Colonic mucosa (tissue), 4 donors: ENCODE measurements at regions not wholly inside any gene's neighbourhood (a gene's known extent, or its start where the extent isn't known, plus 50 kb on each side); places are given as distances from the start of the nearest gene placed in this dataset.
"Not testable (repeated sequence)": the region's sequence is repeated elsewhere in the genome, so short reads cannot be mapped to it uniquely, and the experiment has no call there.

Experiments
- DNase-seq: peaks from one replicate; pipeline ENCODE4 v3.0.0-alpha.2; 2020
- H3K27ac ChIP-seq: fragments of 200-600 bp; one replicate; pipeline ENCODE4 v1.8.0; 2021
- H3K27me3 ChIP-seq: fragments of 200-600 bp; one replicate; pipeline ENCODE4 v1.8.0; 2021
- H3K36me3 ChIP-seq: fragments of 200-600 bp; one replicate; pipeline ENCODE4 v1.8.0; 2021
- H3K4me1 ChIP-seq: fragments of 200-600 bp; one replicate; pipeline ENCODE4 v1.8.0; 2021; ENCODE audit warnings: mild to moderate bottlenecking
- H3K4me3 ChIP-seq: fragments of 200-600 bp; one replicate; pipeline ENCODE4 v1.8.0; 2021
- H3K9ac ChIP-seq, 2 donors: one replicate each; pipeline ENCODE4 v1.7.0; 2013; ENCODE audit warnings: control low read depth in 2 of 2, low read depth in 2 of 2, low read length in 2 of 2
- H3K9me3 ChIP-seq: fragments of 200-600 bp; one replicate; pipeline ENCODE4 v1.8.0; 2021
- intact Hi-C: fragments of 100-400 bp; cut with DNase I; formaldehyde crosslinking; loops from one replicate; pipeline ENCODE4 v1.14.1; 2022
- TF ChIP-seq, protein P1 (sequence below): fragments of 200-600 bp; IDR thresholded peaks from one replicate; pipeline ENCODE4 v1.8.0; 2022; ENCODE audit warnings: antibody characterized with exemption, mild to moderate bottlenecking
- donor health status: healthy.
- donor health status: DM: no; HTN: no; CAD: no.
- donor health status: DM: no; HTN: no; CAD: no.

DNA sequence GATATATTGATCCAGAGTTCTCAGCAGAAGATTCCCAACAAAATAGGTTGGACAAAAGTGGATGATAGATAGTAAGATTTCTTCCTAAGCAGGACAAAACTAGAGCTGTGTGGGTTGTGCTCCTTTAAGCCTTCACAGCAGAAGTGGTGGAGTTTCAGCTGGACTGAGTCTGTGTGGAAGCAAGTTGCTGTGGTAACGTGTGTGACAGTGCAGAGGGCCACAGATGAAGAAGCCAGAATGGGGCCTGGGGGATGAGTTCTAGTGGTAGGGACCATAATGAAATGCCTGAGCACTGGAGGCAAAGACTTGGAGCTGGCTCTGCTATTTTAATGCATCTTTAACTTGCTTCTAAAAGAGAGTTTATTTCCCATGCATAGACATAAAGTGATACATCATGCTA, 238.7 kb upstream of the POGK start:
- TF ChIP-seq, protein P1, sequence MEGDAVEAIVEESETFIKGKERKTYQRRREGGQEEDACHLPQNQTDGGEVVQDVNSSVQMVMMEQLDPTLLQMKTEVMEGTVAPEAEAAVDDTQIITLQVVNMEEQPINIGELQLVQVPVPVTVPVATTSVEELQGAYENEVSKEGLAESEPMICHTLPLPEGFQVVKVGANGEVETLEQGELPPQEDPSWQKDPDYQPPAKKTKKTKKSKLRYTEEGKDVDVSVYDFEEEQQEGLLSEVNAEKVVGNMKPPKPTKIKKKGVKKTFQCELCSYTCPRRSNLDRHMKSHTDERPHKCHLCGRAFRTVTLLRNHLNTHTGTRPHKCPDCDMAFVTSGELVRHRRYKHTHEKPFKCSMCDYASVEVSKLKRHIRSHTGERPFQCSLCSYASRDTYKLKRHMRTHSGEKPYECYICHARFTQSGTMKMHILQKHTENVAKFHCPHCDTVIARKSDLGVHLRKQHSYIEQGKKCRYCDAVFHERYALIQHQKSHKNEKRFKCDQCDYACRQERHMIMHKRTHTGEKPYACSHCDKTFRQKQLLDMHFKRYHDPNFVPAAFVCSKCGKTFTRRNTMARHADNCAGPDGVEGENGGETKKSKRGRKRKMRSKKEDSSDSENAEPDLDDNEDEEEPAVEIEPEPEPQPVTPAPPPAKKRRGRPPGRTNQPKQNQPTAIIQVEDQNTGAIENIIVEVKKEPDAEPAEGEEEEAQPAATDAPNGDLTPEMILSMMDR: no peak
- H3K4me1 ChIP-seq: no peaks in the 10 kb centered on the region
- no peaks in the 10 kb centered on the region for H3K27me3 ChIP-seq
- intact Hi-C loops: no loop called here
- no peak overlapping the region for H3K4me3 ChIP-seq
- no peaks in the 10 kb centered on the region for H3K9me3 ChIP-seq
- H3K36me3 ChIP-seq: no peaks in the 10 kb centered on the region
- DNase-seq: no peak
- H3K27ac ChIP-seq: no peak overlapping the region
- no peak overlapping the region for H3K9ac ChIP-seq

DNA sequence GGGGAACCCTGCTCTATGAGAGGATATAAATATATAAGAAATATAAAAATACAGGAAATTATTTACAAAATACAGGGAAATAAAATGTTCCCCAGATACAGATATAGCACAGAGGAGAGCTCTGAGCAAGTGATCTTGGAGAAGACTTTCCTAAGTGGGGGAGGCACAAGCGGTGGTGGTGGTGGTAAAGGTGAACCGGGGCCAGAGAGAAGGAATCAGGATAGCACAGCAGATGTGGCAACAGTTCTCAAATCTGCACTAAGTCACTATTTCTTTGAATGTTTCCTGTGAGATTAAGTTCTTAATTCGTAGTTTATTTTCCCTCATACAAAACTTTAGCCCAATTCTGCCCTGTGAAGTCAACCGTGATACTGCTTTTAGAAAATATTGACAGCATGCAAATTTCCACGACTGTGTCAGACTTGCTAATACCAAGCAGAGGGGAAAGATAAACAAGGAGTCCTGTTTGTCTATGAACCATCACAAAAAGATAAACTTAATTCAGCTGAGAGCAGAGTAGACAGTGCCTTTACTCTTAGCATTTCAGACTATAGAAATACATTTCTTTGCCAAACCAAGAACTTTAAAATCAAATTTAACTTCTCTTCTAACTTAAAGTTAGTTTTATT, 237.5 kb upstream of the POGK start:
- DNase-seq: no peak

DNA sequence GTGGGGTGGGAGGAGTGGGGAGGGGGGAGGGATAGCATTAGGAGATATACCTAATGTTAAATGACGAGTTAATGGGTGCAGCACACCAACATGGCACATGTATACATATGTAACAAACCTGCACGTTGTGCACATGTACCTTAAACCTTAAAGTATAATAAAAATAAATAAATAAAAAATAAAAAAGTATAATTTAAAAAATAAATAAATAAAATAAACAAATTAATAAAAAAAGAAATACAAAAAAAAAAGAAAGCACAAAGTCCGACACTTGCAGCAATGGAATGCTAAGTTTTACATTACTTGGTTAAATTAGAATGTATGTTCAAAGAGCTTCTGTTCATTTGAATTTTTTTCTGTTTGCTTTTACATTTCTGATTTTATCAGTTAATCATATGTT, 236.5 kb upstream of the POGK start:
- H3K9me3 ChIP-seq, H3K36me3 ChIP-seq, H3K27ac ChIP-seq, H3K27me3 ChIP-seq, H3K4me3 ChIP-seq, intact Hi-C loops, H3K9ac ChIP-seq, DNase-seq, H3K4me1 ChIP-seq: not testable (repeated sequence)

More for the DNA sequence above, 237.5 kb upstream of the POGK start:
- TF ChIP-seq, protein P1: no peak
- H3K4me1 ChIP-seq: no peaks in the 10 kb centered on the region
- no peak overlapping the region for H3K27ac ChIP-seq
- no peaks in the 10 kb centered on the region for H3K36me3 ChIP-seq
- H3K9me3 ChIP-seq: no peaks in the 10 kb centered on the region
- H3K9ac ChIP-seq: no peak overlapping the region
- intact Hi-C loops: no loop called here
- H3K4me3 ChIP-seq: no peak overlapping the region
- no peaks in the 10 kb centered on the region for H3K27me3 ChIP-seq

DNA sequence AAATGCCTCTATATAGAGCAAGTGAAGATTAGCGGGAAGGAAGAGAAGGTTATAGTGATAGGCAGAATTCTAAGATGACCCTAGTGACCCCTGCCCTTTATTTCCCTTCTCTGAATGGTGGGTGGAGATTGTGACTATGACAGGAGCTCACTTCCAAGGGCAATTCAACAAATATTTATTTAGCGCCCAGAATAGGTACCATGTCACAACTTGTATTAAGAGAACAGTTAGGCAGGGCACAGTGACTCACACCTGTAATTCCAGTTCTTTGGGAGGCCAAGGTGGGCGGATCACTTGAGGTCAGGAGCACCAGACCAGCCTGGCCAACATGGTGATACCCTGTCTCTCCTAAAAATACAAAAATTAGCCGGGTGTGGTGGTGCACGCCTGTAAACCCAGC, 236.0 kb upstream of the POGK start:
- no peak overlapping the region for H3K27ac ChIP-seq
- TF ChIP-seq, protein P1: no peak
- no peaks in the 10 kb centered on the region for H3K9me3 ChIP-seq
- no peaks in the 10 kb centered on the region for H3K36me3 ChIP-seq
- H3K4me1 ChIP-seq: no peaks in the 10 kb centered on the region
- intact Hi-C loops: no loop called here
- no peak overlapping the region for H3K4me3 ChIP-seq
- no peak overlapping the region for H3K9ac ChIP-seq
- H3K27me3 ChIP-seq: no peaks in the 10 kb centered on the region
- DNase-seq: no peak

DNA sequence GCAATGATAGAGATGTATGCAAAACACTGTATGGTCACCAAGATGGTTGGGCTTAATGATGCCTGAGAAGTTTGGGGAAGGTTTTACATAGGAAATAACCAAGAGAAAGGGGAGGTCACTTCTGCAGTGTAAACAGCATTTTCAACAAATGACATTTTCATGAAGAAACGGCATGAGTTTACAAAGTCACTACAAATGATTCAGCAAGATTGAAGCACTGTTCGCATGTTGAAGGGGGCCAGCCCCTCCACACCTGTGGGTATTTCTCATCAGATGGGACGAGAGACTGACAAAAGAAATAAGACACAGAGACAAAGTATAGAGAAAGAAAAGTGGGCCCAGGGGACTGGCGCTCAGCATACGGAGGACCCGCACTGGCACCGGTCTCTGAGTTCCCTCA, 234.1 kb upstream of the POGK start:
- no peak overlapping the region for H3K4me3 ChIP-seq
- TF ChIP-seq, protein P1: no peak
- H3K27me3 ChIP-seq: no peaks in the 10 kb centered on the region
- intact Hi-C loops: no loop called here
- H3K27ac ChIP-seq: no peak overlapping the region
- DNase-seq: no peak
- no peaks in the 10 kb centered on the region for H3K9me3 ChIP-seq
- no peaks in the 10 kb centered on the region for H3K36me3 ChIP-seq
- H3K9ac ChIP-seq: no peak overlapping the region
- no peaks in the 10 kb centered on the region for H3K4me1 ChIP-seq

DNA sequence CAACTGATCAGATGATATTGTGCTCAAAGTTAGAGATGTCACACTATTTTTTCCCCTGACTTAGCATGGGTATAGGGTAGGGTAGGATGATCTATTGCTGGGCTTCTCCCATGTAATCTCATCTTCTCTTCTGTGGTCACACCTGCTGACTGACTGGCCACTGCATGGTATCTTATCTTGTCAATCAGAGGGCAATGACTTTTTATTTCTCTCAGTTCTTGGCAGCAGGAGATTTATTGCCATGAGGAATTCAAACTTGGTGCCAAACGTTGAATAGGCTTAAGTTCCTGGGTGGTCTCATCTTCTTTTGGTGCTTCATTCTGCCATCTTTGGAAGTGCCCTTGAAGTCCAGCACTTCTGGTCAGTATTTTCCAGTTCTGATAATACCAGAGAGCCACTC, 226.4 kb upstream of the POGK start:
- Histone ChIP-seq H3K9me3 (no peaks in the 10 kb centered on the region), H3K4me3 (no peak overlapping the region), H3K4me1 (no peaks in the 10 kb centered on the region), H3K36me3 (no peaks in the 10 kb centered on the region), H3K27me3 (no peaks in the 10 kb centered on the region), H3K9ac (no peak overlapping the region), H3K27ac (no peak overlapping the region)
- TF ChIP-seq, protein P1: no peak
- intact Hi-C loops: no loop called here
- DNase-seq: no peak
